MCF 10A (cell line): ENCODE measurements at regions not wholly inside any gene's neighbourhood (a gene's known extent, or its start where the extent isn't known, plus 50 kb on each side); places are given as distances from the start of the nearest gene placed in this dataset.

Experiments
- BruUV-seq: library from RNA; stranded (reverse); fragments of 400-500 nt; replicated peaks from 2 replicates; lab custom pipeline; 2021; lab: Mats Ljungman, UMichigan
- CTCF ChIA-PET: fragments of 300-600 bp; sonication (Branson Sonifier 250); formaldehyde crosslinking; extraction: SDS; loops from one replicate; lab custom pipeline; 2021; ENCODE audit warnings: antibody characterized with exemption, inconsistent platforms; lab: Yijun Ruan, JAX
- POLR2A ChIA-PET: fragments of 300-600, 350-650 bp; sonication (Branson Sonifier 250); formaldehyde crosslinking; extraction: SDS; loops from one replicate; lab custom pipeline; 2020; ENCODE audit warnings: antibody characterized with exemption, inconsistent platforms; lab: Yijun Ruan, JAX
- DNase-seq: peaks from one replicate; pipeline ENCODE4 v3.0.0-alpha.2; 2018; ENCODE audit not compliant: unreplicated experiment
- H3K27ac Mint-ChIP-seq: one replicate; pipeline ENCODE4 v1.8.0; 2022; ENCODE audit warnings: mild to moderate bottlenecking, low read depth, mixed read lengths; ENCODE audit not compliant: unreplicated experiment
- H3K27me3 Mint-ChIP-seq: one replicate; pipeline ENCODE4 v1.8.0; 2022; ENCODE audit warnings: mixed read lengths; ENCODE audit not compliant: insufficient read depth, unreplicated experiment
- H3K36me3 Mint-ChIP-seq: one replicate; pipeline ENCODE4 v1.8.0; 2022; ENCODE audit warnings: mild to moderate bottlenecking, moderate library complexity, mixed read lengths; ENCODE audit not compliant: insufficient read depth, unreplicated experiment
- H3K4me1 Mint-ChIP-seq: one replicate; pipeline ENCODE4 v1.8.0; 2022; ENCODE audit warnings: mixed read lengths; ENCODE audit not compliant: insufficient read depth, unreplicated experiment
- H3K4me3 Mint-ChIP-seq: one replicate; pipeline ENCODE4 v1.8.0; 2022; ENCODE audit warnings: mild to moderate bottlenecking, moderate library complexity, mixed read lengths; ENCODE audit not compliant: unreplicated experiment
- H3K9me3 Mint-ChIP-seq: one replicate; pipeline ENCODE4 v1.8.0; 2022; ENCODE audit warnings: mixed read lengths; ENCODE audit not compliant: unreplicated experiment
- intact Hi-C: fragments of 100-400 bp; cut with micrococcal nuclease; formaldehyde crosslinking; loops from 2 replicates; pipeline ENCODE4 v1.14.1; 2022
- TF ChIP-seq, protein P1 (sequence below): fragments of 200-600 bp; IDR thresholded peaks from one replicate; pipeline ENCODE4 v1.8.0; 2022; ENCODE audit warnings: antibody characterized with exemption, mild to moderate bottlenecking; ENCODE audit not compliant: unreplicated experiment

DNA sequence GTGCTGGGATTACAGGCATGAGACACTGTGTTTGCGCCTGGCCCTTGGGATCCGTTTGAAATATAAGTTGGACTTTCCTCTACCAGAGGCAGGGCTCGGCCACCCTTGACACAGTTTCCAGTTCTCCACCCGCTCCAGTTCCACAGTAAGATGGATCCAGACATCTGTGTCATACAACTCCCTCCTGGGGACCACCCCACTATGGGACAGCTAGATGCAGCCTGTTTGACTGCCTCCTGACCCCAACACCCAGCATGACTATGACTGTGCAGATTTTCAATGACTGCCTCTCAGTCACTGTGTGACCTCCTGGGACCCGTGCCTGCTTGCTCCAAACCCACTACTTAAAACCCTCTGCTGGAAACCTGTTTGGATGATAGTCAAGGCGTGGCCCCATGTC lies 166.7 kb downstream of the IRF8 start:
- Mint-ChIP-seq H3K36me3 (no peaks in the 10 kb centered on the region), H3K27ac (no peak overlapping the region), H3K9me3 (no peaks in the 10 kb centered on the region), H3K4me1 (no peaks in the 10 kb centered on the region), H3K27me3 (peaks cover 70% of the 10 kb centered on the region), H3K4me3 (no peak overlapping the region)
- ChIA-PET POLR2A (no interaction called here), CTCF (interaction anchor here (14.8 kb wide), 1 partner anchor 454 kb away, joined by 249 read pairs; no protein-coding TSS in a partner anchor)
- no peak for DNase-seq
- TF ChIP-seq, protein P1, sequence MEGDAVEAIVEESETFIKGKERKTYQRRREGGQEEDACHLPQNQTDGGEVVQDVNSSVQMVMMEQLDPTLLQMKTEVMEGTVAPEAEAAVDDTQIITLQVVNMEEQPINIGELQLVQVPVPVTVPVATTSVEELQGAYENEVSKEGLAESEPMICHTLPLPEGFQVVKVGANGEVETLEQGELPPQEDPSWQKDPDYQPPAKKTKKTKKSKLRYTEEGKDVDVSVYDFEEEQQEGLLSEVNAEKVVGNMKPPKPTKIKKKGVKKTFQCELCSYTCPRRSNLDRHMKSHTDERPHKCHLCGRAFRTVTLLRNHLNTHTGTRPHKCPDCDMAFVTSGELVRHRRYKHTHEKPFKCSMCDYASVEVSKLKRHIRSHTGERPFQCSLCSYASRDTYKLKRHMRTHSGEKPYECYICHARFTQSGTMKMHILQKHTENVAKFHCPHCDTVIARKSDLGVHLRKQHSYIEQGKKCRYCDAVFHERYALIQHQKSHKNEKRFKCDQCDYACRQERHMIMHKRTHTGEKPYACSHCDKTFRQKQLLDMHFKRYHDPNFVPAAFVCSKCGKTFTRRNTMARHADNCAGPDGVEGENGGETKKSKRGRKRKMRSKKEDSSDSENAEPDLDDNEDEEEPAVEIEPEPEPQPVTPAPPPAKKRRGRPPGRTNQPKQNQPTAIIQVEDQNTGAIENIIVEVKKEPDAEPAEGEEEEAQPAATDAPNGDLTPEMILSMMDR = no peak
- intact Hi-C loops = no loop called here
- BruUV-seq = no TSS peak

DNA sequence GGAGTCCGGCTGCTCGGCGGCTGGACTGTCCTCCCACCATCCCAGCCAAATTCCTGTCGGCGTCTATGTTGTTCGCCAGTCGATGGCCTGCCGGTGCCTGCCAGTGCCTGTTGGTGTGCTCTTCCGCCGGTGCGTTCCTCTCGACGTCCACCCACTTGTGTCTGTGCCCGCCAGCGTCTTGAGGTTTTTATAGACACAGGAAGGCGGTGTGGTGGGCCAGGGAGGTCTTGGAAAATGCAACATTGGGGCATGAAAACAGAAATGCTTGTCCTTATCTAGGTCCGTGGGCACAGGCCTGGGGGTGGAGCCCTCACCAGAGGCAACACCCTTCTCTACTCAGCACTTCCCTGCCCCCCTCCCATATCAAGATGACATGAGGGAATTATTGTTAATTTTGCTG lies 167.8 kb downstream of the IRF8 start:
- TF ChIP-seq, protein P1 = no peak

DNA sequence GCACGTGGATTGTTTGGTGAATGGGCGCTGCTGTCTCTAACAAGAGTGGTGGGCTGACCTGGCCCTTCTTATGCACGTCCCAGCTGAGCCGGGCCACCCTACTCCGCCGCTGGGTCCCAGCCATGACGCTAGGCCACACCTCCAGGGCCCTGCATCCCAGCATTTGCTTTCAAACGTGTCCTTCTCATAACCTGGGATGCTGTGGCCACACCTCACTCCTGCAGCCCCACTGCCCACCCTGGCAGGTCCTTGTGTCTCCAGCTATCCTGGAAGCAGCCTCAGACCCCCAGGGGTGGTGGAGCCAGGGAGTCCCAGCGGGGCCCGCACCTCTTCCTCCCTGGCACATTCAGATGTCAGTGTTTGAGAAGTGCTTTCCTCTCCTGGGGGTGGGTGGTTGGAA lies 168.6 kb downstream of the IRF8 start:
- no TSS peak for BruUV-seq
- no peaks in the 10 kb centered on the region for H3K9me3 Mint-ChIP-seq
- no peaks in the 10 kb centered on the region for H3K36me3 Mint-ChIP-seq
- no peaks in the 10 kb centered on the region for H3K4me1 Mint-ChIP-seq
- no peak for DNase-seq
- intact Hi-C loops = no loop called here
- CTCF ChIA-PET = interaction anchor here (1.4 to 14.8 kb wide), 2 partner anchors 21 to 452 kb away, joined by 4 to 249 read pairs; no protein-coding TSS in a partner anchor
- H3K27ac Mint-ChIP-seq = no peak overlapping the region
- TF ChIP-seq, protein P1 = no peak
- H3K27me3 Mint-ChIP-seq = peaks cover 70% of the 10 kb centered on the region
- no peak overlapping the region for H3K4me3 Mint-ChIP-seq
- POLR2A ChIA-PET = no interaction called here

More for the DNA sequence above, 167.8 kb downstream of the IRF8 start:
- Mint-ChIP-seq H3K36me3 (no peaks in the 10 kb centered on the region), H3K9me3 (no peaks in the 10 kb centered on the region), H3K27ac (no peak overlapping the region), H3K4me3 (no peak overlapping the region), H3K27me3 (peaks cover 70% of the 10 kb centered on the region), H3K4me1 (no peaks in the 10 kb centered on the region)
- ChIA-PET CTCF (interaction anchor here (1.4 to 14.8 kb wide), 2 partner anchors 20 to 452 kb away, joined by 4 to 249 read pairs; no protein-coding TSS in a partner anchor), POLR2A (interaction anchor here (0.6 kb wide), 2 partner anchors 26 to 404 kb away, joined by 3 read pairs; no protein-coding TSS in a partner anchor)
- DNase-seq = no peak
- no TSS peak for BruUV-seq
- intact Hi-C loops = no loop called here

DNA sequence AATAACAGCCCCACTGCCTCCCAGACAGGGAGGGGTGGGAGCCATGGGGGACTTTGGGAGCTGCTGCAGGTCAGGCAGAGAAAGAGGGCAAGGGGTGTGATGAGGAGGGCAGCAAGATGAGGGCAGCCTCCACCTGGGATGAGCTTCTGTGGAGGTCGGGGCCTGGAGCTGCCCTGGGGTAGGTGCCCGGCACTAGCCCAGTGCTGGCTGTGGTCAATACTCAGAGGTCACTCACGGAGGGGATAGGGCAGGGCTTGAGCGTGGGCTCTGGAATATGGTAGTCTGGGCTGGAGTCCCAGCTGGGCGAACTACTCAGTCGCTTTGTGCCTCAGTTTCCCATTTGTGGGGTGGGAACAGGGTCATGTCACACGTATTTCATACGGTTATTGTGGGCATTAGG lies 169.0 kb downstream of the IRF8 start:
- DNase-seq = no peak
- CTCF ChIA-PET = interaction anchor here (14.8 kb wide), 1 partner anchor 451 kb away, joined by 249 read pairs; no protein-coding TSS in a partner anchor
- Mint-ChIP-seq H3K27me3 (peaks cover 69% of the 10 kb centered on the region), H3K9me3 (no peaks in the 10 kb centered on the region), H3K4me3 (no peak overlapping the region), H3K36me3 (no peaks in the 10 kb centered on the region), H3K27ac (no peak overlapping the region), H3K4me1 (no peaks in the 10 kb centered on the region)
- intact Hi-C loops = no loop called here
- POLR2A ChIA-PET = no interaction called here
- no TSS peak for BruUV-seq
- TF ChIP-seq, protein P1 = no peak
